Epithelial cell of esophagus (primary cell): ENCODE measurements at regions not wholly inside any gene's neighbourhood (a gene's known extent, or its start where the extent isn't known, plus 50 kb on each side); places are given as distances from the start of the nearest gene placed in this dataset.
"Not testable (repeated sequence)": the region's sequence is repeated elsewhere in the genome, so short reads cannot be mapped to it uniquely, and the experiment has no call there.

Experiments used
- DNase-seq: peaks from one replicate; pipeline ENCODE4 v3.0.0; 2010; ENCODE audit warnings: low read depth
- H3K4me3 ChIP-seq: 2 replicates; pipeline ENCODE4 v1.5.1; 2011; ENCODE audit warnings: mild to moderate bottlenecking, low read length, control low read depth
- CTCF ChIP-seq: IDR thresholded peaks from 2 replicates; pipeline ENCODE4 v1.5.1; 2011; ENCODE audit warnings: low read depth, mild to moderate bottlenecking, low read length, control low read depth, inconsistent platforms; ENCODE audit not compliant: insufficient read depth; ENCODE audit errors: missing control alignments

- no peak for DNase-seq
- no peak overlapping the region for H3K4me3 ChIP-seq
- no peak for TF ChIP-seq CTCF
These were observed 214.0 kb downstream of the OR4C45 start for GRCh38 chr11:50246699-50247098.

GRCh38 chr11:50247309-50247874 is 214.7 kb downstream of the OR4C45 start:
- no peak for TF ChIP-seq CTCF
- no peak for DNase-seq
- H3K4me3 ChIP-seq = no peak overlapping the region

- TF ChIP-seq CTCF = no peak
- no peak overlapping the region for H3K4me3 ChIP-seq
- no peak for DNase-seq
These were observed 235.2 kb downstream of the OR4C45 start for GRCh38 chr11:50267851-50268250.

DNA sequence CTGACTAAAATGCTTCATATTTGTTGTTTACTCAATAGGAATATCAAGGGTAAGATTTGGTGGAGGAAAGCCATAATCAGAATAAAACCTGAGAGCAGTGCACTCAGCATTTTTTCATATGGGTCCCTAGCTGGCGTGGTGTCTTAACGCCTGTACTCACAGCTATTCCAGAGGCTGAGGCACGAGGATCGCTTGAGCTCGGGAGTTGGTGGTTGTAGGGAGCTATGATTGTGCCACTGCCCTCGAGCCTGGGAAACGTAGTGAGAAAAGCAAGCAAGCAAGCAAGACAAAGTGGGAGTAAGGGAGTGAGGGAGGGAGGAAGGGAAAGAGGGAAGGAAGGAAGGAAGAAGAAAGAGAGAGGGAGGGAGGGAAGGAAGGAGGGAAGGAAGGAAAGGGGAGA is 242.5 kb downstream of the OR4C45 start:
- H3K4me3 ChIP-seq = no peak overlapping the region
- no peak for DNase-seq
- TF ChIP-seq CTCF = no peak

DNA sequence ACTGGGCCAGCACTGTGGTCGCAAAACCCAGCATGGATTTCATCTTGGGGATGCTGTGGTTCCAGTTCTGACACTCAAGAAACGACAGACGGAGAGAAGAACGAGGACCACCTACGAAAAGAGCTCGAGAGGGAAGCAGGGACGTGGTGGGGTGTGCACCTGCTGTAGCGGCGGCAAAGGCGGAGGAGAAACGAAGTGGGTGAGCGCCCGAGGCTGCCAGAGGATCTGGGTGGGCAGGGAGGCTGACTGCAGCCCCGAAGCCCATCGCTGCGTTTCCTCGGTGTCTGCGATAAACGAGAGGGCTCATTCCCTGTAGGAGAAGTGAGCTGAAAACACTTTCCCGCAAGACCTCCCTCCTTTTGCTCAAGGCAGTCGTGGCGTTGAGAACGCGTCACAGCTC is 246.1 kb downstream of the OR4C45 start:
- no peak for DNase-seq
- TF ChIP-seq CTCF = no peak
- no peak overlapping the region for H3K4me3 ChIP-seq

- H3K4me3 ChIP-seq = no peak overlapping the region
- no peak for DNase-seq
- no peak for TF ChIP-seq CTCF
These were observed 265.7 kb downstream of the OR4C45 start for GRCh38 chr11:50298182-50298988.

DNA sequence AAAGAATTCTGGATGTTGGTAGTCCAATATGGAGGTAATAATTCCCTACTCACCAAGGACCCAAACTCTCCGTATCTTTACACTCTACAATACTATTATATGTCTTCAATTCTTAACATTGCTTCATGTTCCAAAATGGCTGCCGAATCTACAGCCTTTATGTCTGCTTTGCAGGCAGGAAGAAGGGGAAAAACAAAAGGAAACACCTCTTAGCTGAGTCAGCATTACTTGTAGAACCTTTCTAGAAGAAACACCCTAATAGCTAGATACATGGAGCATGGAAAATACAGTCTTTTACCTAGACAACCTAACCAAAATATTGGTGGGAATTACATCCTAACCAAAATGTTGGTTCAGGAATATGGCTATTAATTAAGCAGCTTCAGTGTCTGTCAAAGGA is 298.0 kb downstream of the OR4C45 start:
- DNase-seq = not testable (repeated sequence)

More for the DNA sequence above, 298.0 kb downstream of the OR4C45 start:
- not testable (repeated sequence) for H3K4me3 ChIP-seq
